ENCODE measurements at regions not wholly inside any gene's neighbourhood (a gene's known extent, or its start where the extent isn't known, plus 50 kb on each side); places are given as distances from the start of the nearest gene placed in this dataset.

DNA sequence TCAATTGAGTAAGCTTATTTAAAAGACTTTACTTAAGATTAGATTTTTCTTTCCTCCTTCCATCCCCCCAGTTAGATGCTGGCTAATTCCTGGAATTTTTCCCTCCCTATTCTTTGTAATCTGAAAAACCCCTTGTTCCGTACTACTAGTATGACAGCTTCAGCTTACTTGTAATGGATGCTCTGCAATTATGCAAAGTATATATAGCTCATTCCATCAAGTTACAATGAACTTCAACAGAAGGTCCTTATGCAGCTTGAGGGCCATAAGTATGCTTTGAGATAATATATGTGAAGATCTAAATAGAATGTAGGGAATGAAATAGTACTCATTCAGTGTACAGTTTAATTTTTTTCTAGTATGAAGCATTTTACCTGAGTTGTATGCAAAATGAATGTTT, 398.3 kb upstream of the NAALADL2 start:
- DNase-seq, result no peak
- H3K36me3 ChIP-seq (replicated peaks in 1 of 2; ENCODE audit: control insufficient read depth in 1 of 2, insufficient read depth in 2 of 2, low read length in 1 of 2), result no peaks in the 10 kb centered on the region
- 0 out of 2 replicates have a peak, but pooled peaks cover 4% of the 10 kb centered on the region for H3K9me3 ChIP-seq
- ChIA-PET POLR2A (no interaction called here), CTCF (interaction anchor here (0.6 kb wide), 1 partner anchor 58 kb away, joined by 3 read pairs; no protein-coding TSS in a partner anchor)
- 53% methylated on average over 1 of the region's 1 CpG for WGBS (ENCODE audit: low lambda C conversion rate)
- TF ChIP-seq GATA2 (CRISPR knock-in tag; IDR thresholded peaks at IDR 0.05), result no peak
- no peak for TF ChIP-seq ELF1 (IDR thresholded peaks at IDR 0.05)
- TF ChIP-seq FOSL2 (IDR thresholded peaks at IDR 0.05; ENCODE audit: borderline replicate concordance, low read depth), result no peak
- TF ChIP-seq NFIC (IDR thresholded peaks at IDR 0.05; ENCODE audit: borderline replicate concordance), result no peak
- TF ChIP-seq, protein P1, sequence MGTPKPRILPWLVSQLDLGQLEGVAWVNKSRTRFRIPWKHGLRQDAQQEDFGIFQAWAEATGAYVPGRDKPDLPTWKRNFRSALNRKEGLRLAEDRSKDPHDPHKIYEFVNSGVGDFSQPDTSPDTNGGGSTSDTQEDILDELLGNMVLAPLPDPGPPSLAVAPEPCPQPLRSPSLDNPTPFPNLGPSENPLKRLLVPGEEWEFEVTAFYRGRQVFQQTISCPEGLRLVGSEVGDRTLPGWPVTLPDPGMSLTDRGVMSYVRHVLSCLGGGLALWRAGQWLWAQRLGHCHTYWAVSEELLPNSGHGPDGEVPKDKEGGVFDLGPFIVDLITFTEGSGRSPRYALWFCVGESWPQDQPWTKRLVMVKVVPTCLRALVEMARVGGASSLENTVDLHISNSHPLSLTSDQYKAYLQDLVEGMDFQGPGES (IDR thresholded peaks at IDR 0.05; ENCODE audit: low read depth, low read length), result no peak
- TF ChIP-seq SIN3A (IDR thresholded peaks at IDR 0.05; ENCODE audit: borderline replicate concordance, low read depth, low read length), result no peak
- no peak for TF ChIP-seq USF1 (IDR thresholded peaks at IDR 0.05; ENCODE audit: borderline replicate concordance, low read depth)
- no peak for TF ChIP-seq REST (IDR thresholded peaks at IDR 0.05; ENCODE audit: low read depth, low read length)
- TF ChIP-seq JUND (IDR thresholded peaks at IDR 0.05), result no peak
- no peak for TF ChIP-seq MEF2A (IDR thresholded peaks at IDR 0.05; ENCODE audit: borderline replicate concordance, low read depth)
- TF ChIP-seq ZBTB33 (IDR thresholded peaks at IDR 0.05; ENCODE audit: borderline replicate concordance, low read depth), result no peak
- no peak for TF ChIP-seq RCOR1 (IDR thresholded peaks at IDR 0.05; ENCODE audit: low read length)
- H3K4me3 ChIP-seq (ENCODE audit: low read depth in 2 of 2, low read length in 1 of 2), result no peak overlapping the region
- no peaks in the 10 kb centered on the region for H3K9me2 ChIP-seq
- no peak overlapping the region for H3K9ac ChIP-seq
- H3K79me2 ChIP-seq (ENCODE audit: insufficient read depth), result no peaks in the 10 kb centered on the region
- H3K4me2 ChIP-seq, result no peak overlapping the region
- no peaks in the 10 kb centered on the region for H3K4me1 ChIP-seq (ENCODE audit: control insufficient read depth in 1 of 2, insufficient read depth in 2 of 2, low read depth in 1 of 2, low read length in 1 of 2)
- H2AFZ ChIP-seq (ENCODE audit: low read depth), result no peak overlapping the region
- no peaks in the 10 kb centered on the region for H3K27me3 ChIP-seq (ENCODE audit: insufficient read depth)
- no peaks in the 10 kb centered on the region for H4K20me1 ChIP-seq (ENCODE audit: insufficient read depth)
- H3F3A ChIP-seq (replicated peaks; ENCODE audit: insufficient read depth), result peaks cover 4% of the 10 kb centered on the region
- no peak overlapping the region for H3K27ac ChIP-seq (ENCODE audit: low read depth in 2 of 2, low read length in 1 of 2)
